GM23338 (cell line): ENCODE measurements at regions not wholly inside any gene's neighbourhood (a gene's known extent, or its start where the extent isn't known, plus 50 kb on each side); places are given as distances from the start of the nearest gene placed in this dataset.

Experiments
- ATAC-seq: fragments of 200-7000 bp; cut with Tn5 transposase; 3 replicates; pipeline ENCODE4 v1.9.1; 2020
- DNase-seq: peaks from one replicate; pipeline ENCODE4 v3.0.0-alpha.2; 2015; ENCODE audit warnings: low spot score
- H2AFZ ChIP-seq: fragments of 200-600 bp; sonication (generic); 2 replicates; pipeline ENCODE4 v1.8.0; 2016; ENCODE audit warnings: antibody characterized with exemption, mild to moderate bottlenecking, moderate library complexity
- H3F3A ChIP-seq: fragments of 200-600 bp; sonication (generic); replicated peaks from 2 replicates; pipeline ENCODE4 v1.8.0; 2017; ENCODE audit warnings: antibody characterized with exemption, mixed run types, low read depth
- H3K27ac ChIP-seq: fragments of 200-600 bp; sonication (generic); 2 replicates; pipeline ENCODE4 v1.6.1; 2016; ENCODE audit warnings: low read depth
- H3K27me3 ChIP-seq: fragments of 200-600 bp; sonication (generic); 2 replicates; pipeline ENCODE4 v1.8.0; 2016; ENCODE audit warnings: mild to moderate bottlenecking, mixed run types, moderate library complexity; ENCODE audit not compliant: insufficient read depth
- H3K36me3 ChIP-seq: fragments of 200-600 bp; sonication (generic); 2 replicates; pipeline ENCODE4 v1.8.0; 2016; ENCODE audit warnings: mild to moderate bottlenecking; ENCODE audit not compliant: insufficient read depth
- H3K4me1 ChIP-seq: fragments of 200-600 bp; sonication (generic); 2 replicates; pipeline ENCODE4 v1.8.0; 2016; ENCODE audit warnings: mild to moderate bottlenecking, moderate library complexity; ENCODE audit not compliant: insufficient read depth
- H3K4me2 ChIP-seq: fragments of 200-600 bp; sonication (generic); 2 replicates; pipeline ENCODE4 v1.7.1; 2017; ENCODE audit warnings: mixed run types
- H3K4me3 ChIP-seq: fragments of 200-600 bp; sonication (generic); 2 replicates; pipeline ENCODE4 v1.6.1; 2016; ENCODE audit warnings: mixed run types
- H3K79me2 ChIP-seq: fragments of 200-600 bp; sonication (generic); replicated peaks from 2 replicates; pipeline ENCODE4 v1.8.0; 2017; ENCODE audit warnings: mild to moderate bottlenecking; ENCODE audit not compliant: insufficient read depth
- H3K9me2 ChIP-seq: fragments of 200-600 bp; sonication (generic); 2 replicates; pipeline ENCODE4 v1.8.0; 2017; ENCODE audit not compliant: insufficient read depth
- H4K20me1 ChIP-seq: fragments of 200-600 bp; sonication (generic); replicated peaks from 2 replicates; pipeline ENCODE4 v1.8.0; 2017; ENCODE audit warnings: mild to moderate bottlenecking; ENCODE audit not compliant: insufficient read depth
- H3K27ac Mint-ChIP-seq: 2 replicates; pipeline ENCODE4 v1.8.0; 2020; ENCODE audit warnings: inconsistent platforms, mild to moderate bottlenecking, moderate library complexity, mixed read lengths
- H3K27me3 Mint-ChIP-seq: 3 replicates; pipeline ENCODE4 v1.8.0; 2022; ENCODE audit warnings: low read depth, mild to moderate bottlenecking, moderate library complexity, mixed read lengths, inconsistent platforms; ENCODE audit not compliant: insufficient read depth, poor library complexity
- H3K36me3 Mint-ChIP-seq: 3 replicates; pipeline ENCODE4 v1.8.0; 2021; ENCODE audit warnings: low read depth, mild to moderate bottlenecking, inconsistent platforms, moderate library complexity, mixed read lengths
- H3K4me1 Mint-ChIP-seq: 3 replicates; pipeline ENCODE4 v1.8.0; 2020; ENCODE audit warnings: mild to moderate bottlenecking, inconsistent platforms, mixed read lengths
- H3K4me3 Mint-ChIP-seq: 3 replicates; pipeline ENCODE4 v1.8.0; 2021; ENCODE audit warnings: moderate library complexity, mild to moderate bottlenecking, inconsistent platforms, mixed read lengths
- H3K9me3 Mint-ChIP-seq: 3 replicates; pipeline ENCODE4 v1.8.0; 2020; ENCODE audit warnings: moderate library complexity, mild to moderate bottlenecking, inconsistent platforms, mixed read lengths
- CREB1 ChIP-seq: fragments of 250-450 bp; sonication (Bioruptor Pico); IDR thresholded peaks from 2 replicates; pipeline ENCODE4 v1.5.0; 2020; ENCODE audit warnings: low read depth, mild to moderate bottlenecking, moderate library complexity
- CTCF ChIP-seq, 2 experiments: fragments of 200-600 bp in 1 of 2; sonication (generic) in 1 of 2; conservative IDR thresholded peaks; 2 replicates each; pipeline versions ENCODE4 v1.5.1 to v1.6.1; 2016 to 2017; ENCODE audit warnings: antibody characterized with exemption in 2 of 2, low read depth in 2 of 2, mild to moderate bottlenecking in 2 of 2, moderate library complexity in 1 of 2
- ETS1 ChIP-seq: IDR thresholded peaks from 2 replicates; pipeline ENCODE4 v1.6.1; 2016; ENCODE audit warnings: antibody characterized with exemption
- EZH2phosphoT487 ChIP-seq: fragments of 200-600 bp; sonication (generic); IDR thresholded peaks from one replicate; pipeline ENCODE4 v1.8.1; 2018; ENCODE audit warnings: antibody characterized with exemption; ENCODE audit not compliant: unreplicated experiment
- JUNB ChIP-seq: IDR thresholded peaks from one replicate; pipeline ENCODE4 v1.6.1; 2016; ENCODE audit warnings: antibody characterized with exemption; ENCODE audit not compliant: unreplicated experiment
- NANOG ChIP-seq: IDR thresholded peaks from 2 replicates; pipeline ENCODE4 v1.6.1; 2016; ENCODE audit warnings: antibody characterized with exemption, borderline replicate concordance
- POLR2AphosphoS5 ChIP-seq: IDR thresholded peaks from 2 replicates; pipeline ENCODE4 v1.6.1; 2016; ENCODE audit warnings: antibody characterized with exemption, low read depth
- REST ChIP-seq: IDR thresholded peaks from one replicate; pipeline ENCODE4 v1.6.1; 2018; ENCODE audit warnings: antibody characterized with exemption; ENCODE audit not compliant: unreplicated experiment
- STAT1 ChIP-seq: IDR thresholded peaks from one replicate; pipeline ENCODE4 v1.6.1; 2016; ENCODE audit warnings: antibody characterized with exemption; ENCODE audit not compliant: unreplicated experiment
- ZNF114 ChIP-seq: fragments of 250-450 bp; sonication (Bioruptor Pico); IDR thresholded peaks from 2 replicates; pipeline ENCODE4 v1.5.0; 2020; ENCODE audit warnings: mild to moderate bottlenecking, moderate library complexity
- ZNF331 ChIP-seq: fragments of 250-450 bp; sonication (Bioruptor Pico); IDR thresholded peaks from 2 replicates; pipeline ENCODE4 v1.5.0; 2020; ENCODE audit warnings: low read depth, mild to moderate bottlenecking, moderate library complexity
- ZNF462 ChIP-seq: fragments of 250-450 bp; sonication (Bioruptor Pico); IDR thresholded peaks from 2 replicates; pipeline ENCODE4 v1.5.0; 2020; ENCODE audit warnings: mild to moderate bottlenecking, moderate library complexity

- Mint-ChIP-seq H3K4me3 (peak overlapping the region; percentile 60), H3K27me3 (peaks cover 7% of the 10 kb centered on the region), H3K27ac (peak overlapping the region; percentile 94), H3K9me3 (peaks cover 14% of the 10 kb centered on the region), H3K36me3 (peaks cover 17% of the 10 kb centered on the region), H3K4me1 (peaks cover 31% of the 10 kb centered on the region)
- 0 out of 2 replicates have a peak overlapping the region, but pooled peaks have one; percentile 4 for H2AFZ ChIP-seq
- peaks cover 19% of the 10 kb centered on the region for H3K4me1 ChIP-seq
- peak overlapping the region; percentile 26 for H3K4me3 ChIP-seq
- peak overlapping the region; percentile 44 for H3K4me2 ChIP-seq
- no peaks in the 10 kb centered on the region for H3K79me2 ChIP-seq
- no peaks in the 10 kb centered on the region for H4K20me1 ChIP-seq
- TF ChIP-seq ZNF331 (CRISPR knock-in tag) (no peak), EZH2phosphoT487 (no peak), STAT1 (no peak), ZNF462 (CRISPR knock-in tag) (peak; percentile 69), ZNF114 (CRISPR knock-in tag) (no peak), REST (no peak), JUNB (no peak), POLR2AphosphoS5 (no peak), CREB1 (CRISPR knock-in tag) (peak; percentile 77), NANOG (peak; percentile 77; the same call in 1 of the 2 replicates), CTCF (conservative IDR thresholded peaks at IDR 0.05; ENCODE audit: low read depth in 2 of 2) (no peak), ETS1 (no peak)
- DNase-seq (peak; percentile 94), ATAC-seq (peak; percentile 95)
- no peaks in the 10 kb centered on the region for H3K27me3 ChIP-seq
- peaks cover 3% of the 10 kb centered on the region; the same call in 1 of the 2 replicates for H3K9me2 ChIP-seq
- H3K27ac ChIP-seq, result peak overlapping the region; percentile 79
- no peaks in the 10 kb centered on the region for H3F3A ChIP-seq
- no peaks in the 10 kb centered on the region for H3K36me3 ChIP-seq
These were observed 55.8 kb upstream of the EXOC4 start for GRCh38 chr7:133196856-133197612.
